GM19025 (cell line): ENCODE measurements at regions not wholly inside any gene's neighbourhood (a gene's known extent, or its start where the extent isn't known, plus 50 kb on each side); places are given as distances from the start of the nearest gene placed in this dataset.
"Not testable (repeated sequence)": the region's sequence is repeated elsewhere in the genome, so short reads cannot be mapped to it uniquely, and the experiment has no call there.

ENCODE experiments used
- ATAC-seq: cut with Tn5 transposase; IDR thresholded peaks from one replicate; pipeline ENCODE4 v1.9.1; 2021; ENCODE audit warnings: mild to moderate bottlenecking, low read depth, moderate library complexity; ENCODE audit not compliant: unreplicated experiment

- not testable (repeated sequence) for ATAC-seq
These were observed 94.4 kb upstream of the GAS1 start for GRCh38 chr9:87041553-87042235.

DNA sequence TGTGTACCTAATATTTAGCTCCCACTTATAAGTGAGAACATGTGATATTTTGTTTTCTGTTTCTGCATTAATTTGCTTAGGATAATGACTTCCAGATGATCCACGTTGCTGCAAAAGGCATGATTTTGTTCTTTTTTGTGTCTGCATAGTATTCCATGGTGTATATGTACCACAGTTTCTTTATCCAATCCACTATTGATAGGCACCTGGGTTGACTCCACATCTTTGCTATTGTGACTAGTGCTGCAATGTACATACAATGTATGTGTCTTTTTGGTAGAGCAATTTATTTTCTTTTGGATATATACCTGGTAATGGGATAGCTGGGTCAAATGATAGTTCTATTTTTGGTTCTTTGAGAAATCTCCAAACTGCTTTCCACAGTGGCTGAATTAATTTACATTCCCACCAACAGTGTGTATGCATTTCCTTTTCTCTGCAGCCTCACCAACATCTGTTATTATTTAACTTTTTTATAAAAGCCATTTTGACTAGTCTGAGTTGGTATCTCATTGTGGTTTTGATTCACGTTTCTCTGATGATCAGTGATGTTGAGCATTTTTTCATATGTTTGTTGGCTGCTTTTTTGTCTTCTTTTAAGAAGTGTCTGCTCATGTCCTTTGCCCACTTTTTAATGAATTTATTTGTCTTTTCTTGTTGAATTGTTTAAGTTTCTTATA is 102.8 kb upstream of the GAS1 start:
- ATAC-seq, result not testable (repeated sequence)

GRCh38 chr9:87054999-87055686 is 107.8 kb upstream of the GAS1 start:
- no peak for ATAC-seq

DNA sequence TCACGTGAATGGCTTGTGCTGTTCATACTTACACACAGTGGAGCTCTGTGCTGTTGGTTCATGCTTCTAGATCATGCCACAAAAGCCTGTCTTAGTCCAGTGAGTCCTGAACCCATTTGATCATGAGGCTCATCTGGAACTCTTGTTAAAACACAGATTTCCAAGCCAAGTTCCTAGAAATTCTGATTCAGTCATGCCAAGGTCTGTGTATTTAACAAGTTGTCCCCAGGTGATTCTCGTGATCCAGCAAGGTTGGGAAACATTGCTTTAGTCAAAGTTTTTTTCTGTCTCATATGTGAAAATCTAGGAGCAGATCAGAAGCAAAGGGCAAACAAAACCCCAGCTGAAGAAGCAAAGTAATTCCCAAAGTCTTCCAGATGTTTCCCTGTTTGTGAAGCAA is 112.5 kb upstream of the GAS1 start:
- ATAC-seq, result no peak

DNA sequence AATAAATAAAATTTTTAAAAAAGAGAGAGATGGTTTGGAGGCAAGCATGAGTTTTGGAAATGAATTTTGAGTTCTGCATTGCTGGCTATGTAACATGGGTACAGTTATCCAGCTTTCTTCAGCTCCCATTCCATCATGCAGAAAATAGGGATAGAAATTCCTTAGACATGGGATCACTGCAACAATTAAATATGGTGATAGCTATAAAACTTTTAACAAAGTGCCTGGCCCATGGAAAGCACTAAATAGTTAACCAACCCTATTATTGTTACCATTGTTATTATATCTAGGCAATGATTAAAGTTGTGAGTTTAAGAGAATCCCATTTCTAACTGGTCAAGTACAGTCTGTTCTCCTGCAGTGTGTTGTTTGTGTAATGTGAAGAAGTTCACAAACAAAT is 115.4 kb upstream of the GAS1 start:
- no peak for ATAC-seq

- ATAC-seq, result no peak
These were observed 115.9 kb upstream of the GAS1 start for GRCh38 chr9:87063246-87063645.

DNA sequence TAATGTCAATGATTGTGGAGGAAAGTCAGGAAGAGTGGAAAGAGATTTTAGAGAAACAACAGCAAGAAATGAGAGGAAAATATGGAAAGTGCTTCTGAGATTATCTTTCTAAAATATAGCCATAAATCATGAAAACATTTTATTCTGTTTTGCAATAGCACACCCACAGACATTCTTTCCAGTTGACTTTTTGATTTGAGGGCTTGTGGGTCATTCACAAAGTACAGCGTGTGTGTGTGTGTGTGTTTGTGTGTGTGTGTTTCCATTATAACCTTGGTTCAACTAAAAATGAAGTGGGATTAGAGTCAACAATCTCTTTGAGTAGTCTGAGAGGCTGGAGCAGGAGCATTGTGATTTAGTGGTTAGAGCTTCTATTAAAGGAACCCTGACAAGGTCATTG is 116.6 kb upstream of the GAS1 start:
- no peak for ATAC-seq

- no peak for ATAC-seq
These were observed 117.0 kb upstream of the GAS1 start for GRCh38 chr9:87064311-87064710.

DNA sequence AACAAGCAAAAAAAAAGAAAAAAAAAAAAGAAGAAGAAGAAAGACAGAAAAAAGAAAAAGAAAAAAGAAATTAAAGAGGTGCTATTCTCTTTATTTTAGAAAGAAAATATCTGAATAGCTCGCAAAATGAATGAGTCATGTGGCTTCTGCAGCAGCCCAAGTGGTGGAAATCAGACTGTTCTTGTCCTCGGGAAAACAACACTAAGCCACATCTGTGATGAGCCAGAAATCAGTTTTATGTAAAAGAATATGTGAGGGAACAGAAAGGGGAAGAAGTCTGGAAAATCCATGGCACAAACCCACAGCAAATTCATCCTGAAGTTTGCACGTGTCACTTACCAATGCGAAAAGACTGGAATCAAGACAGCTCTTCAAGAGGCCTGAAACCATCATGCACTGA is 118.7 kb upstream of the GAS1 start:
- no peak for ATAC-seq

DNA sequence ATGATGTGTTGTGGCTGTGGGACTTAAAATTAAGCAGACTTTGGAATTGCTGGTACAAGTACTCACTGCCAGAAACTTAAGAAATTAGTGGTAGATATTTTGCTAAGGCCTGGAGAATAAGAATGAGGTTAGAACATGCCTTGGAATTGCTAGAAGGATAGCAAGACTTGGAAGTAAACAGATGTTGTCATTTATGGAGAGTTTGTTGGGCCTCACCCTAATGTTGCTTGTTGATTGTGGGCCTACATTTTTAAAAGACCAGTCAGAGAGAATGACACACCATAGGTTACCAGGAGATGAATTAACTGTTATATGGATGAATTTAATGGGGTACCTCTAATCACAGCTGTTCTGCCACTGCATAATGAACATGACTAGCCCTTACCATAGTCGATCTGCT is 120.1 kb upstream of the GAS1 start:
- no peak for ATAC-seq

DNA sequence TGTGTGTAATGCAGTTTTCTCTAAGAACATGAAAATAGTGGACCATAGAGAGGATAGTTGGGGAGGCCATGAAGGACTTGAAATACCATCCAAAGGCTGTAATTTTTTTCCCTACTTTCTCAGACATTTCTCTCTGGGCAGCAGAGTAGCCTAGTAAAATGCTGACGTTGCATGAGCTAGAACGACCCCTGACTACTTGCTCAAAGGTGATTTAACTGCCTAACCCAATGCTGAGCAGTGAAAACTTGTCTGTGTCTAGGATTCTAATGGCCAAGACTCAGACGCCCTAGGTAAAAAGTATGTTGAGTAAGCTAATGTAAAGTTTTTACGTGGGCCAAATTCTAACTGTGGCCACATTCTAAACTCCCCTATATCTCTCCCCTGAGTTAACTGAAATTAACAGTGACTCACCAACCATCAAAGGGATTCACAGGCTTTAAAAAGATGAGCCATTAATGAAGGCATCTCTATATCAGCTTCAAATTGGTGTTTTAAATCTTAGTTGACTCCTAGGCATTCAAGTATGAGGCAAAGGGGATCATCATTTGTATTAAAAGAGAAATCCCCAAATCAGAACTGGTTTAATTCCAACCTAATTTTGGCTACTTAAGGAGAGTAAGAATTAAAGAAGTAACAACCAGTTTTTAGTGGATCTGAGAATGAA is 121.0 kb upstream of the GAS1 start:
- ATAC-seq, result no peak

GRCh38 chr9:87069690-87070089 is 122.4 kb upstream of the GAS1 start:
- ATAC-seq, result no peak

DNA sequence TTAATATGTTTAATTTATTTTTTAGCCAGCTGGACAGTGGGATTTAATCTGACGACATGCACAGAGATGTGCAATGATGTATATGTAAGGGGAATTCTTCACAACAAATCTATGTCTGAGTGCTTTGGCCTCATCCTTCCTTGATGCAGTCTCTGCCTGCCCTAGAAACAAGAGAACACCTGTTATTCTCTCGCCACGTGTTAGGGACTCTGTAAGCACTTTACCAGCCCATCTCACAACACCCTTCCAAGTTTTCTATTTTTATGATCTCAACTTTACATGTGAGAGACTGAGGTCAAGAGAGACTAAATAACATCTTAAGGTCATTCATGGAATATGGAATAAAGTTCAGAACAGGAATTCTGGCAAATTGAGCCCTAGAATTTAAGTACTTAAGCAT is 123.0 kb upstream of the GAS1 start:
- ATAC-seq, result no peak

GRCh38 chr9:87071473-87071872 is 124.2 kb upstream of the GAS1 start:
- ATAC-seq, result no peak

DNA sequence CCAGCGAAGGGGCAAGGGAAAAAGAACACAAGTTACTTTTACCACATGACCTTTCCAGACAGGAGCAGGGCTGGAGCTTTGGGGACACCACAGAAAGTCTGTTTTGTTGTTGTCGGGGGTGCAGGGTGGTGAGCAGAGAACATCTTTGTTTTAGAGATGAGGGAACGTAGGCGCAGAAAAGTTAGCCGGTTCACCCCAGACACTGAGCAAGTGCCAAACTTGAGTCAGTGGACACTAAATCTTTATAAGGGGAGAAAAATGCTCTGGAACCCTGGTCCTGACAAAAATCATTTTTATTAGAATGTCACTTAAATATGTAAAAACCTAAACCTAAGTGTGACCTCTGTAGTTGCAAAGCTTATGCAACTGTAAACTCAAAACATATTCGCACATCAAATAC is 126.4 kb upstream of the GAS1 start:
- ATAC-seq, result no peak

GRCh38 chr9:87075537-87075936 is 128.2 kb upstream of the GAS1 start:
- ATAC-seq, result no peak

DNA sequence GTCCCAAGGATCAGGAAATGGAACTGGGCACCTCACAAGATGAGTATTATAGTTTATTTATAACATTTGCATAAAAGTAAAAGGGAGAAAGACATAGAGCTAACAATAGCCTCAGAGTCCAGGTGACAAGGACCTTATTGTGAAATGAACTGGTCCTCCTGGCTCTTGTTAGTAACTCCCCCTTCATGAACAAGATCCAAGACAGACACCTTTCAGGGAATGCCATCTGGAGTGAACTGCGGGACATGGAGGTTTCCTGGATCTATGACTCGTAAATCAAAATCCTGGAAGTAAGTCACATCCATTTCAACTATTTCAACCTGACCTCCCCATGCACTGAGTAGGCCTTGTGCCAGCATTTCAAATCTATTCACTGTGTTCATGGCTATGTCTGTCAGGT is 129.5 kb upstream of the GAS1 start:
- no peak for ATAC-seq

DNA sequence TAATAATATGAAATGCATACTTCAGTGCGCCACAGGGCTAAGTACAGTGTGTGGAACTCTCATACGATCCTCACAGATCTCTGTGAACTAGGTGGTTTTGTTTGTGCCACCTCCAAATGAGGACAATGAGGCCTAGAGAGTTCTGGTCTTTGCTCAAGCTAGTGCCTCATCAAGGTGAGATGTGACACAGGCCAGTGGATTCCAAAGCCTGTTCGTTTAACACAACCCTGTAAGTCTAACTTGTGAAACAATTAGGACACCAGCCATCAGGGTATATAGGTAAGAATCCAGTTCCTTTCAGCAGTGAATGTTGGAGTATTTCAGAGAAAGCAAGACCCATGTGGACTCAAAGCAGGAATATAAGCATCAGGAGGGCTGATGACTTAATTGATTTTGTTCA is 130.7 kb upstream of the GAS1 start:
- ATAC-seq, result no peak

- no peak for ATAC-seq
These were observed 133.4 kb upstream of the GAS1 start for GRCh38 chr9:87080512-87081264.

GRCh38 chr9:87081503-87081902 is 134.2 kb upstream of the GAS1 start:
- ATAC-seq, result no peak

DNA sequence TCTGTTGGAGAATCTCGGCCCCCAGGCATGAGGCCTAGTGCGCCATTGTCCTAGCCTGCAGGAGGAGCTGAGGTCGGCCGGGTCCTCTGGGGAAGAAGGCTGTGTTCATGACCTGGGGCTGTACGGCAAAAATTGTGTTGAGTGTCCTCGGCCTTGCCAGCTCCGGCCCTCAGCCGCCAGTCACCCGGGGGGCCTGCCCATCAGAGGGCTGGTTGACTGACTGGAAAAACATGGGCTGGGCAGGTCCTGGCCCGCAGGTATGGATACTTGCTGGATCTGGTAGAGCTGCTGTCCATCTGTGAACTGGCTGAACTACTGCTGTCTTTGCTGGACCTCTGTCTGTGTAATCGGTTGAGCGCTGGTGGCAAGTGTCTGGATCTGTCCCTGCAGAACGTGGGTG is 136.7 kb upstream of the GAS1 start:
- ATAC-seq, result no peak
